Neutrophil (primary cell): ENCODE measurements at regions not wholly inside any gene's neighbourhood (a gene's known extent, or its start where the extent isn't known, plus 50 kb on each side); places are given as distances from the start of the nearest gene placed in this dataset.

Experiments
- H3K27ac ChIP-seq: fragments of 200-600 bp; sonication (generic); 2 replicates; pipeline ENCODE4 v1.5.1; 2016; ENCODE audit warnings: mild to moderate bottlenecking, moderate library complexity
- H3K27me3 ChIP-seq: fragments of 200-600 bp; sonication (generic); 2 replicates; pipeline ENCODE4 v1.6.0; 2016; ENCODE audit warnings: mild to moderate bottlenecking
- H3K36me3 ChIP-seq: fragments of 200-600 bp; sonication (generic); 2 replicates; pipeline ENCODE4 v1.5.1; 2017
- H3K4me1 ChIP-seq, 2 experiments: fragments of 200-600 bp in 1 of 2; sonication (generic) in 1 of 2; 1 replicate in 1 of 2; 2 replicates in 1 of 2; pipeline versions ENCODE4 v1.5.1 to v1.6.1; 2013 to 2016; ENCODE audit warnings: low read depth in 1 of 2, low read length in 1 of 2, mild to moderate bottlenecking in 1 of 2, moderate library complexity in 1 of 2; ENCODE audit not compliant: control insufficient read depth in 1 of 2, insufficient read depth in 1 of 2
- H3K4me3 ChIP-seq, 2 experiments: fragments of 200-600 bp in 1 of 2; sonication (generic) in 1 of 2; 1 replicate in 1 of 2; 2 replicates in 1 of 2; pipeline ENCODE4 v1.5.1; 2013 to 2016; ENCODE audit warnings: low read depth in 1 of 2, low read length in 1 of 2, mild to moderate bottlenecking in 1 of 2, moderate library complexity in 1 of 2
- H3K9me3 ChIP-seq: fragments of 200-600 bp; sonication (generic); 2 replicates; pipeline ENCODE4 v1.5.1; 2016
- CTCF ChIP-seq: fragments of 200-600 bp; sonication (generic); IDR thresholded peaks from 2 replicates; pipeline ENCODE4 v1.5.1; 2016; ENCODE audit warnings: antibody characterized with exemption

GRCh38 chrX:4129626-4130025 is 416.2 kb upstream of the PRKX start:
- Histone ChIP-seq H3K4me3 (no peak overlapping the region), H3K27me3 (no peaks in the 10 kb centered on the region), H3K36me3 (no peaks in the 10 kb centered on the region), H3K27ac (no peak overlapping the region), H3K9me3 (no peaks in the 10 kb centered on the region), H3K4me1 (no peaks in the 10 kb centered on the region)
- TF ChIP-seq CTCF: no peak

GRCh38 chrX:4118666-4119530 is 405.4 kb upstream of the PRKX start:
- H3K9me3 ChIP-seq: no peaks in the 10 kb centered on the region
- H3K27ac ChIP-seq: no peak overlapping the region
- no peaks in the 10 kb centered on the region for H3K36me3 ChIP-seq
- no peak overlapping the region for H3K4me3 ChIP-seq
- no peaks in the 10 kb centered on the region for H3K27me3 ChIP-seq
- no peak for TF ChIP-seq CTCF
- no peaks in the 10 kb centered on the region for H3K4me1 ChIP-seq

- Histone ChIP-seq H3K27me3 (no peaks in the 10 kb centered on the region), H3K4me3 (no peak overlapping the region), H3K9me3 (no peaks in the 10 kb centered on the region), H3K36me3 (no peaks in the 10 kb centered on the region), H3K4me1 (no peaks in the 10 kb centered on the region), H3K27ac (no peak overlapping the region)
- TF ChIP-seq CTCF: no peak
Measured at GRCh38 chrX:4110964-4111363, 397.5 kb upstream of the PRKX start.

GRCh38 chrX:4094926-4095325 is 381.5 kb upstream of the PRKX start:
- no peaks in the 10 kb centered on the region for H3K4me1 ChIP-seq
- H3K36me3 ChIP-seq: no peaks in the 10 kb centered on the region
- no peaks in the 10 kb centered on the region for H3K27me3 ChIP-seq
- H3K4me3 ChIP-seq: no peak overlapping the region
- H3K9me3 ChIP-seq: no peaks in the 10 kb centered on the region
- TF ChIP-seq CTCF: no peak
- no peak overlapping the region for H3K27ac ChIP-seq

GRCh38 chrX:4091046-4091760 is 377.8 kb upstream of the PRKX start:
- TF ChIP-seq CTCF: no peak
- Histone ChIP-seq H3K27me3 (no peaks in the 10 kb centered on the region), H3K36me3 (no peaks in the 10 kb centered on the region), H3K27ac (no peak overlapping the region), H3K4me3 (no peak overlapping the region), H3K9me3 (no peaks in the 10 kb centered on the region), H3K4me1 (no peaks in the 10 kb centered on the region)
